Kidney (tissue), 10 donors: ENCODE measurements at regions not wholly inside any gene's neighbourhood (a gene's known extent, or its start where the extent isn't known, plus 50 kb on each side); places are given as distances from the start of the nearest gene placed in this dataset.
"Not testable (repeated sequence)": the region's sequence is repeated elsewhere in the genome, so short reads cannot be mapped to it uniquely, and the experiment has no call there.

Source experiments
- DNase-seq, 5 donors: peaks; one replicate each; pipeline ENCODE4 v3.0.0-alpha.2; 2013 to 2020
- FAIRE-seq: peaks from 2 replicates; lab custom pipeline; 2012; peaks lifted over from hg19 to GRCh38; lab: Jason Lieb, UNC
- H3K27ac ChIP-seq, 2 donors: one replicate each; pipeline ENCODE4 v1.7.0; 2013; ENCODE audit warnings: low read depth in 2 of 2, low read length in 2 of 2, inconsistent platforms in 1 of 2
- H3K27me3 ChIP-seq: one replicate; pipeline ENCODE4 v1.7.1; 2013; ENCODE audit warnings: low read length, inconsistent platforms; ENCODE audit not compliant: control insufficient read depth, insufficient read depth
- H3K36me3 ChIP-seq, 3 donors: one replicate each; pipeline versions ENCODE4 v1.7.0 to v1.7.1; 2013; ENCODE audit warnings: low read length in 3 of 3, control low read depth in 1 of 3, inconsistent platforms in 1 of 3; ENCODE audit not compliant: insufficient read depth in 3 of 3, control insufficient read depth in 2 of 3
- H3K4me1 ChIP-seq, 3 donors: one replicate each; pipeline versions ENCODE4 v1.7.0 to v1.7.1; 2013; ENCODE audit warnings: low read length in 3 of 3, inconsistent platforms in 1 of 3, low read depth in 1 of 3; ENCODE audit not compliant: control insufficient read depth in 2 of 3, insufficient read depth in 2 of 3
- H3K4me3 ChIP-seq, 3 donors: one replicate each; pipeline versions ENCODE4 v1.7.0 to v1.8.1; 2013; ENCODE audit warnings: low read length in 3 of 3, control low read depth in 1 of 3, inconsistent platforms in 1 of 3
- H3K9ac ChIP-seq, 3 donors: one replicate each; pipeline versions ENCODE4 v1.7.0 to v1.7.1; 2013; ENCODE audit warnings: low read length in 3 of 3, control low read depth in 1 of 3, inconsistent platforms in 1 of 3
- H3K9me3 ChIP-seq, 3 donors: one replicate each; pipeline versions ENCODE4 v1.7.0 to v1.7.1; 2013; ENCODE audit warnings: low read length in 3 of 3, control low read depth in 1 of 3, inconsistent platforms in 1 of 3; ENCODE audit not compliant: control insufficient read depth in 2 of 3, insufficient read depth in 1 of 3
- intact Hi-C: fragments of 100-400 bp; cut with DNase I; formaldehyde crosslinking; loops from one replicate; pipeline ENCODE4 v1.11.1; 2022
- donor health status: control.
- donor health status: control.
- donor health status: DM: yes; HTN: yes; CAD: no.
- donor health status: Normal renal cell carcinoma (clear cell type).

DNA sequence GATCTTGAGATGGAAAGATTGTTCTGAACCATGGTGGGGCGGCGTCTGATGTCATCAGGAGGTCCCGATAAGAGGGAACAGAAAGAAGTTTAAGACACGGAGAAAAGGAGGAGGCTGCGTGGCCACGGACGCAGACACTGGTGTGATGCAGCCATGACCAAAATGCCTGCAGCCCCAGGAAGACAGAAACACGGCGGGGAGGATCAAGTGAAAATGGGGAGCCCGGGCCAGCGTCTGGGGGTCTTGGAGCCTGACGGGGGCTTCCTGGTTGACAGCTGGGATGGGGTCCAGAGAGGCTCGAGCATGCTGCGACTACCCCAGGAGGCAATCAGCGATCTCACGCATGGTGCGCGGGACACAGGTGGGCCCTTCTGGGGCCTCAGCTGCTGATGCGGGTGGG lies 119.7 kb downstream of the NPIPB11 start:
- peak in 1 of 5 donors; percentile 68 for DNase-seq
- H3K9ac ChIP-seq, H3K27ac ChIP-seq, H3K27me3 ChIP-seq, intact Hi-C loops, H3K36me3 ChIP-seq, H3K9me3 ChIP-seq, H3K4me3 ChIP-seq, FAIRE-seq: not testable (repeated sequence)
- peaks cover 0 to 19% (median 4%) of the 10 kb centered on the region in 3 donors for H3K4me1 ChIP-seq

DNA sequence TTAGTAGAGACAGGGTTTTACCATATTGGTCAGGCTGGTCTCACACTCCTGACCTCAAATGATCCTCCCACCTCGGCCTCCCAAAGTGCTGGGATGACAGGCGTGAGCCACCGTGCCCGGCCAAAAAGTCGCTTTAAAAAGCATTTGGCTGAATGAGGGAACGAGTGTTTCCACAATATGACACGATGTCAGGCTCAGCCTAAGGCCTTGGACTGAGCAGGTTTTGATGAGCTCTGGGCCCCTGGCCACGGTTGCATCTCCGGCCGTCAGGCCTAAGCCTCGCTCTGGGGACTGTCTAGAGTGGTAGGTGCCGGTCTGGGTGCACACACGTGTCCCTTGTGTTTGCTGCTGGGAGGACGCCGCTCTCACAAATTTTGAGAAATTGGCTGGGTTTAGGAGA lies 120.3 kb downstream of the NPIPB11 start:
- peak in 1 of 5 donors; percentile 30 for DNase-seq
- H3K27me3 ChIP-seq, H3K4me3 ChIP-seq, FAIRE-seq, H3K9ac ChIP-seq, H3K9me3 ChIP-seq, H3K27ac ChIP-seq, H3K36me3 ChIP-seq, intact Hi-C loops: not testable (repeated sequence)
- H3K4me1 ChIP-seq = peaks cover 0 to 14% (median 4%) of the 10 kb centered on the region in 3 donors

DNA sequence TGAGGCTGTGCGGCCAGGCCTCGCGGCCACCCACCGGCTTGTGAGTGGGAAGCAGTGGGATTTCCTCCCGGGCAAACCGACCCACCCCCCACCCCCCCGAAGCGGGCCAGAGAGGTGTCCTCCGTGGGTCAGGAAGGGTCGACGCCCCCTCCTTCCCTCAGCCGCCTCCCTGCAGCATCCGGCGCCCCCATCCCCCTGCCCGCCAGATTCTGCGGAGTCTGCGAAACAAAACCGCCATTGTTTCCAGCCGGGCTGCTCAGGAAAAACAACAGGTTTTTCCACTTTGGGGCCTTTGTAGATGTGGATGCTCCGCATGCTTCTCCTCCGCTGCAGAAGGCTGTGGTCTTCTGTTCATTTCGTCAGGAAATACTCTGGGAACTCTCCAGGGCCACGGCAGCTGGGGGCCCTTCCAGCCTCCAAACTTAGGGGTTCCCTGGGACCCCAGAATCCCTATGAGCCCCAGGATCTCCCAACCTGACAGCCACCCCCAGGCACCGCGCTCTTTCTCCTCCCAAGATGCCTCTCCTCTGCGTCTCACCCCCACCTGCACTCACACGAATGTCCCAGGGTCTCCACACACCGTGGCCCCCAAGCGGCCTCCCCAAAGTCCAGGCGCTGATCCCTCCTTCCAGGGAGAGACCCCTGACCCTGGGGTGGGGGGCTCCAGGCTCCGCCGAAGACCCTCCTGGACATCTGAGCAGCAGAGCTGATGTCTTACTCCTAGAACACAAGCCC lies 121.2 kb downstream of the NPIPB11 start:
- H3K4me3 ChIP-seq, H3K27me3 ChIP-seq, H3K36me3 ChIP-seq, H3K27ac ChIP-seq, FAIRE-seq, intact Hi-C loops, H3K4me1 ChIP-seq, H3K9me3 ChIP-seq: not testable (repeated sequence)
- peak; percentile 49 to 80 (median 69) for DNase-seq
- H3K9ac ChIP-seq = peak overlapping the region in 1 of 3 donors; percentile 12

DNA sequence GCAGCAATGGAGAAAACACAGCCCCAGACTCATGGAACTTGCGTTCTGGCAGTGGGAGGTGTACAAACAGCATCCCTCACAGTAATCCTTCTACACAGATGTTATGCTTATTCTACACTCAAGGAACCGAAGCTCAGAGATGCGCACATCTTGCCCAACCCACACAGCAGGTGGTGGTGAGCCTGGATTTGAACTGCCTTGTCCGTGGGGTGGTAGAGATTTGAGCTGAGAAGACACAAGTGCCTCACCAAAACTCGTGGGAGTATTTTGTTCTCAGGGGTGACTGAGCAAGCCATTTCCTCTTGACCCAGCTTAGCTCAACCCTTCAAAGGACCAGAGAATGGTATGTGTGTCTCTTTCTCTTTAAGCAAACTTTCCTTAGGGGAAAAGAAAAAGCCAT lies 121.8 kb downstream of the NPIPB11 start:
- H3K27ac ChIP-seq, H3K27me3 ChIP-seq, H3K9me3 ChIP-seq, FAIRE-seq, H3K36me3 ChIP-seq, intact Hi-C loops, H3K4me3 ChIP-seq, H3K4me1 ChIP-seq: not testable (repeated sequence)
- DNase-seq = peak in 1 of 5 donors; percentile 19
- H3K9ac ChIP-seq = peak overlapping the region in 1 of 3 donors; percentile 12

DNA sequence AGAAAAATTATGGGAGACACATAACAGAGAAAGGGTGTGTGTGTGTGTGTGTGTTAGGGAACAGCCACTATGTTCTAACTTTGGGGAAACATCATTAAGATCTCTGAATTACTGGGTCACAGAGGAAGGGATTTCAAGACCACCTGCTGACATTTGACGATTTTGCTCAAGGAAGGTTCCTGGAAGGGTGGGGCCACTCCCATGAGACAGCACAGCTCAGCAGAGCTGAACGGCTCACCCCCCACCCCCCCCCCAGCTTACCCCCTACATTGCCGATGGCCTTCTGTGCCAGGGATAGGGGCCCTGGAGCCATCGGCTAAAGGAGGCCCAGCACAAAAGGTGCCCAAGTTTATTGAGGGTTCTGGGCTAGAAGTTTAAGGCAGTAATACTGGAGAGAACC lies 122.4 kb downstream of the NPIPB11 start:
- H3K4me1 ChIP-seq, H3K4me3 ChIP-seq, H3K27me3 ChIP-seq, H3K36me3 ChIP-seq, FAIRE-seq, H3K9ac ChIP-seq, H3K9me3 ChIP-seq, H3K27ac ChIP-seq, intact Hi-C loops: not testable (repeated sequence)
- peak in 1 of 5 donors; percentile 4 for DNase-seq

DNA sequence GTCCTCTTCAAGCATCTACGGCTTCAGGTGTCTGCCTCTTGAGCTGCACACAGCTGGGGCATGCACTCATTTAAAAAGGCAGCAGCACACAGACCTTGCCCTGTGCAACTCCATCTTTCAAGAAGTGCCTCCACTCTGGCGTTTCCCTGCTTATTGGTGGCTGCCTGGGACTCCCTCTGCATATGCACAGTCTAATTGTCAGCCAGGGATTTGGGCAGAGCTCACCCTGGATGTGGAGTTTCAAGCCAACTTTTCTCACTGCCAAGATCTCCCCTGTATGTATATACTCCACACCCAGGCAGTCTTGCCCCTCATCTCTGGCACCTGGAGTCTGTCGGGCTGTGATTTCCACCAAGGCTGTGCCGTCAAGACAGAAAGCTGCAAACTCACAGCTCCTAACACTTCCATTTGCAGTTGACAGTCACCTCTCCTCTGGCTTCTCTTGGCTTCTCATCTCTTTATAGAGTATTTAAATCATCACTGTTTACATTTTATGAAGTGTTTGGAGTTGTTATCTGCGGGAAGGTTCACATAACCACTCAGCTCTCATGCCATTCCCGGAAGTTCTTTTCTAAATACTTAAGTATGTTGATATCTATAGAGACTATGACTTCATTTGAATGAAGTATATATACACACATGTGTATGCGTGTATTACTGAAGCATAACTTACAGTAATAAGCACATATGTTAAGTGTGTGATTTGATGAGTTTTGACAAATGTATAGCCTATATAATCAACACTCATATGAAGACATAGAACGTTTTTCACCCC lies 128.2 kb downstream of the NPIPB11 start:
- DNase-seq = peak in 1 of 5 donors; percentile 24
- H3K36me3 ChIP-seq, FAIRE-seq, H3K27ac ChIP-seq, H3K4me3 ChIP-seq, intact Hi-C loops, H3K9me3 ChIP-seq, H3K9ac ChIP-seq, H3K27me3 ChIP-seq, H3K4me1 ChIP-seq: not testable (repeated sequence)

DNA sequence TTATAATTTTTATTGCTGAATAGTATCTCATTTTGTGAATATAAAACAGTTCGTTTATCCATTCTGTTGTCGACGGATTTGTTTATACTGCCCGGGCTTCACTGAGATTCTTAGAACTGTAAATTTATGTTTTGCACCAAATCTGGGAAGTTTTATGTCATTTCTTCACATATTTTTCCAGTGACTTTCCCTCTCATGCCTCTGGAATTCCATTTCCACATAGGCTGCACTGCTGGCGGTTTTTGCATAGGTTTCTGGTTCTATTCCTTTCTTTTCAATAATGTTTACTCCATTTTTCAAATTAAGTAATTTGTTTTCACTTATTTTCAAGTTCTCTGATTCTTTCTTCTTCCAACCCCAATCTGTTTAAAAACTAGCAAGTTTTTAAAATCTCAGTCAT lies 130.1 kb downstream of the NPIPB11 start:
- H3K9me3 ChIP-seq, H3K9ac ChIP-seq, H3K4me1 ChIP-seq, H3K36me3 ChIP-seq, H3K4me3 ChIP-seq, H3K27me3 ChIP-seq, FAIRE-seq, DNase-seq, intact Hi-C loops, H3K27ac ChIP-seq: not testable (repeated sequence)
